HT1080 (cell line): ENCODE measurements at regions not wholly inside any gene's neighbourhood (a gene's known extent, or its start where the extent isn't known, plus 50 kb on each side); places are given as distances from the start of the nearest gene placed in this dataset.

ENCODE experiments used
- DNase-seq: peaks from one replicate; pipeline ENCODE4 v3.0.0-alpha.2; 2015; ENCODE audit warnings: low read depth

- no peak for DNase-seq
Observed at GRCh38 chr16:85289760-85290625, 177.7 kb upstream of the CIBAR2 start.

- no peak for DNase-seq
Observed at GRCh38 chr16:85290626-85291301, 178.5 kb upstream of the CIBAR2 start.

DNA sequence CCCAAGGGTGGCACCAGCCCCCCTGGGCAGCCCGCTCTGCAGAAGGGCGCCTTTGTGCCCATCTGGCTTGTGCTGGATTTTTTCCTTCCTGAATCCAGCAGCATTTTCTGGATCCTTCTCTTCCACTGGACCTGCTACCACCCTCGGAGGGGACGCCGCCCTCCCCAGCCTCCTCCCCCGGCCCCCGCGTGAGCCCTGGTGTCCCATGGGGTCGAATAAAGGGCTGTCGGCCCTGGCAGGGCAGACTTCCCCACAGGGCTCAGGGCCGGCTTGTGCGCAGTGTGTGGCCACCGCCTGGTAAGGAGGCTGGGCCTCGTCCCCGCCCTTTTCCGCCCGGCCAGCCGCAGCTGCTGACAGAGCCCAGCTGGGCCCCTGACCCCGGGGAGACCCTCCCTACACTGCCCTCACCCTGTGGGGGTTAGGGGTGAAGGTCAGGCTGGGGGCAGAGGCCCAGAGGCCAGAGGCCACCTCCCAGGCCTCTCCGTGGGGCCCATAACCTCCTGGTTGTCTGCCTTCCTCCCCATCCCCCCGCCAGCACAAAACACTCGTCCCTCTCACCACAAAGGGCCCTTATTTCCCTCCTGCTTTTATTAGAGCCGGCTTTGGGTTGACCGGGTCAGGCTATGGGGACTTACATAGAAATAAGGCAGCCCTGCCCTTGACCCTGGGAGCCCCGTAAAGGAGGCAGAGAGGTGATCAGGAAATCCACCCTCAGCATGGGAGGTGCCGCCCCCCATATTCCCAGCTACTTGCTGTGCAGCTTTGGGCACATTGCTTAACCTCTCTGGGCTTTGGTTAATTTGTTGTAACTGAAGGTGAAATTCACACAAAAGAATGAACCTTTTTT, 179.3 kb upstream of the CIBAR2 start:
- DNase-seq = no peak

- DNase-seq = no peak
Observed at GRCh38 chr16:85293458-85293857, 181.2 kb upstream of the CIBAR2 start.

DNA sequence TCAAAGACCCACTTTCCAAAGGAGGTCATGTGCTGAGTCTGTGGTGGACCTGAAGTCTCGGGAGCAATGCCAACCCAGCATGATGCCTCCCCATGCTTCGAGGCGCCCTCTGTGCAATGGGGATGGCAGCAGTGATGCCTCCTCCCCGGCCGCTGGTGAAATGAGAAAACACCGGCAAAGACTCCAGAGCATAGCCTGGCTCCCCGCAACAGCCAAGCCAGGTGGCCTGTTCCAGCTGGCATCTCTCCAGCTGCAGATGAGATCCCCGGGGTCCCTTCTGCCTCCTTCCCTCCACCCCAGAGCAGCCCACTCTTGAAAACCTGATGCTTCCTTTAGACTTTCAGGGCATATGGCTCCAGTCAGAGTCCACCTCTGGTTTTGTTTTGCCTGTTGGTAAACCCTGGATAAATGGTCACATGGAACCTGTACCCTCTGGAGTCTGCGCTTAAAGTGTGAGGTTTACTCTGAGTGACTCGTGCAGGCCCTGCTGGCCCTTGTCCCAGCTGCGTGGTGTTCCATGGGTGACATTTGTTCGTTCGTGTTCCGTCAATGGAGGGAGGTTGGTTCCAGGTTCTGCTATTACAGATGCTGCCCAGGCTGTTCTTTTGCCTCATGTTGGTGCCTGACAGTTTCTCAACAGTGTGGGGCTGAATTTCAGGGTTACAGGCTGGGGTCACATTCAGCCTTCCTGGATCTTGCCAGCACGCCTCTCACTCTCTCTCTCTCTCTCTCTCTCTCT, 181.8 kb upstream of the CIBAR2 start:
- DNase-seq = no peak

DNA sequence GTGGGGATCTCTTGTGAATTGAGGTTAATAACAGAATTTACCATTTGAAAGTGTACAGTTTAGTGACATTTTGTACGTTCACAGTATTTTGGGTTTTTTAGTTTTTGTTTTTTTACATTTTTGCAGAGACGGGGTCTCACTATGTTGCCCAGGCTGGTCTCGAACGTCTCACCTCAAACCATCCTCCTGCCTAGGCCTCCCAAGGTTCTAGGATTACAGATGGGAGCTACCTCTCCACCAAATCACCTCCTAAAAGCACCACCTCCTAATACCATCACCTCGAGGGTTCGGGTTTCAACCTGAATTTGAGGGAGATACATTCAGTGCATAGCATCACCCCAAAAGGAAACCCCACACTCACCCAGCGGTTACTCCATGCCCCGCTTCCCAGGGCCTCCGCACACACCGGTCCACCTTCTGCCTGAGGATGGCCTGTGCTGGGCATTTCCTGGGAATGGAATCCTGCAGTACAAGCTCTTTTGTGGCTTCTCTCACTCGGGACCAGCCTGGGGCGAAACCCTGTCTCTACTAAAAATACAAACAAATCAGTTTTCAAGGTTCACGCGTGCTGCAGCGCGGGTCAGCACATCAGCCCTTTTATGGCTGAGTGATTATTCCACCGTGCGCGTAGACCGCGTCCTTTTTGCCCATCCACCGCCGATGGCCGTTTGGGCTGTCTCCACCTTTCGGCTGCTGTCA, 182.7 kb upstream of the CIBAR2 start:
- no peak for DNase-seq

GRCh38 chr16:85296859-85297660, 184.8 kb upstream of the CIBAR2 start:
- peak; percentile 21 for DNase-seq

GRCh38 chr16:85297881-85298280, 185.6 kb upstream of the CIBAR2 start:
- no peak for DNase-seq

GRCh38 chr16:85300406-85300968, 188.2 kb upstream of the CIBAR2 start:
- no peak for DNase-seq

DNA sequence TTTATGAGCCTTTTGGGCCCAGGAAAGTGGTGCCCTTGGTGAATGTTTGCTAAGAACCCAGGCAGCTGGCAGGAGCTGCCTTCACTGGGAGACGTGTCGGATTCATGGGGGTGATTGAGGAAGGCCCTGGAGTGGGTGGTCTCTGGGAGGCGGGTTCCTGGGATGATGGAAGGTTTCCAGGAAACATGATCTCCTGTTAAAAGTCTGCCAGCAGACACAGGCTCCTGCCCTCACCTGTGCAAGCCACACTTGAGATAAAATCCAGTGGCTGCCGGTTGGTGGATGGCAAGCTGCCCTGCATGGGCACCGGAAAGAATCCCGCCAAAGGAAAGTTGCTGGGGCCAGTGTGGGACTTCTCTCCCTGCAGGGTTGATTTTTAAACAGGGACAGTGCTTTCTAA, 189.0 kb upstream of the CIBAR2 start:
- DNase-seq = no peak

GRCh38 chr16:85302018-85302847, 190.0 kb upstream of the CIBAR2 start:
- peak; percentile 43 for DNase-seq

GRCh38 chr16:85302848-85303353, 190.6 kb upstream of the CIBAR2 start:
- DNase-seq = no peak

DNA sequence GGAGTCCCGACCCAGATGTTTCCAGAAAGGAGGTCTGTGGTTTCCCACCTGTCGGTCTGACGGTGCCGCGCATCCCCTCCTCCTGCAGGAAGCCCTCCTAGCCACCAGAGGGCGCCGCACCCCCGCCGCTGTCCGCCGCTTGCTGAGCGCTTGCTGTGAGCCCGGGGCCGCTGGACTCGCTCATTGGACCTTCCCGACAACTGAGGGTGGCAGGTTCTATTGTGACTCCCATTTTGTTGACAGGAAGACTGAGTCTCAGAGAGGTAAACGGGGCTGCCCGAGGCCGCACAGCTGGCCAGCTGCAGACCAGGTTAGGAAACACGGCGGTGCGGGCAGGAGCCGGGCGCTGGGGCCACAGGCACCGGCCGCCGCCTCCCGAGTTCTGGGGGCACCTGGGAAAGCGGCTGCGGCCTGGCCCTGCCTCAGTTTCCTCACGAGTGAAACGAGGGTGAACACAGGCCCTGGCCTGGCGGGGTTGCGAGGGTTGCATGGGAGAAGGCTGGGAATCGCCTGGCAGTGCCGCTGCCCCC, 191.1 kb upstream of the CIBAR2 start:
- DNase-seq = no peak

- DNase-seq = no peak
Observed at GRCh38 chr16:85304337-85304736, 192.1 kb upstream of the CIBAR2 start.

DNA sequence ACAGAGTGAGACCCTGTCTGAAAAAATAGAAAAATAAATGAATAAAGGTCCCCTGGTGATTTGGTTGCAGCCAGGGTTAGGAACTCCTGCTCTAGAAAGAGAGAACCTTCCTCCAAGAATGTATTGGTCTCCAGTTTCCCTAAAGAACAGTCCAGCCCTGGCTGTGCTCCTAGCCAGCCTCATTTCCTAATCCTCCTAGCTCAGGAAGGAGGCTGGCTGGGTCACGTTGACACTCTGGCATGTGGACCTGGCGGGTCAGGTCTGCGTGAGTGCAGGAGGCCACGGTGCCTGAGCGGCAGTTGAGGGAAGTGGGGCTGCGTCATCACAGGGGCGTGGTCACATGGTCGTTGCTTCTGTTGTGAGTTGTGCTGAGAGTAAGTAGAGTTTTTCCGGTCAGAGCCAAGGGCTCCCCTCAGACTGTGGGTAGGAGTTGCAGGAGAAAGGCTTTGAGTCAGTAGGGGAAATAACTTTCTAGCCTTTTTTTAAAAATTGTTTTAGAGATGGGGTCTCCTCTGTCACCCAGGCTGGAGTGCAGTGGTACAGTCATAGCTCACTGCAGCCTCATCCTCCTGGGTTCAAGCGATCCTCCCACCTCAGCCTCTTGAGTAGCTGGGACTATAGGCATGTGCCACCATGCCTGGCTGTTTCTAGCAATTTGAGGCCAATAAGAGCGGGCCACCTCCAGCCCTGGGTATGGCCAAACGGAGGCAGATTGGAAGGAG, 194.0 kb upstream of the CIBAR2 start:
- DNase-seq = peak; percentile 82

DNA sequence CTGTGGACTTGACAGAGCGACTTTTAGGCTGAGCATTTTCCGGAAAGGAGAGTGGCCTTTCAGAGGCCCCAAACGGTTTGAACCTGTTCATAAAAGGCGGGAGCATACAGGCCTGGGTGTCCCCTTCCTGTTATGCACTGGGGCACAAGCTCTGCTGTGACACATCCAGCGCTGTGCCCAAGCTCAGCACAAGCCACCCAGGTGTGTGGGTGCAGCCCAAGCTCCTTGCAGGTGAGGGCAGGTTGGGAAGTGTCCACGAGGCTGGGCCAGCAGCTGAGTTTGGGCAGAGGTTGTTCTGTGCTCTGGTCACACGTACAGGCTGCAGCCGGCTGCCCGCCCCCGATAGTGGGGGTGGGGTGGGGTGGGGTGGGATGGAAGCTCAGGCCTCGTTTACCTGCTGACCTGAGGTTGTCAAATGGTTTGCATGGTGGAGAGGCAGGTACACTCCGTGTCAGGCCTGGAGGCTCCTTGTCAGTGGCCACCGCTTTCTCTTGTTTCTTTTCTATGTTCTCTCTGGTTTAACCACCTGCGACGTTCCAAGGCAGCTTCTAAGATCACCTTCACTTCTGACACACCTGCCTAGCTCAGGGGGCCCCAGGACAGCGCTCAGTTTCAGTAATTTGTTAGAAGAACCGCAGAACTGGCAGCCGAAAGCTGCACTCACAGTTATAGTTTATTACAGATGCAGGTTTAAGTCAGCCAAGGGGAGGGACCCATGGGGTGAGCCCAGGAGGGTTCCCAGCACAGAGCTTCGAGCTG, 194.7 kb upstream of the CIBAR2 start:
- no peak for DNase-seq
